Stomach smooth muscle (tissue), 2 donors: ENCODE measurements at regions not wholly inside any gene's neighbourhood (a gene's known extent, or its start where the extent isn't known, plus 50 kb on each side); places are given as distances from the start of the nearest gene placed in this dataset.

Experiments used
- H3K27ac ChIP-seq: one replicate; pipeline ENCODE4 v1.7.0; 2013; ENCODE audit warnings: mild to moderate bottlenecking, low read length, inconsistent platforms
- H3K27me3 ChIP-seq, 2 donors: one replicate each; pipeline ENCODE4 v1.7.0; 2013; ENCODE audit warnings: low read length in 2 of 2; ENCODE audit not compliant: insufficient read depth in 2 of 2, control insufficient read depth in 1 of 2
- H3K36me3 ChIP-seq, 2 donors: one replicate each; pipeline ENCODE4 v1.7.0; 2013; ENCODE audit warnings: low read length in 2 of 2; ENCODE audit not compliant: control insufficient read depth in 2 of 2, insufficient read depth in 2 of 2
- H3K4me1 ChIP-seq: one replicate; pipeline ENCODE4 v1.7.0; 2013; ENCODE audit warnings: low read length; ENCODE audit not compliant: control insufficient read depth, insufficient read depth
- H3K4me3 ChIP-seq, 2 donors: one replicate each; pipeline ENCODE4 v1.7.0; 2013; ENCODE audit warnings: low read length in 2 of 2
- H3K9ac ChIP-seq, 2 donors: one replicate each; pipeline ENCODE4 v1.7.0; 2013; ENCODE audit warnings: low read length in 2 of 2, mild to moderate bottlenecking in 1 of 2
- H3K9me3 ChIP-seq, 2 donors: one replicate each; pipeline ENCODE4 v1.7.0; 2013; ENCODE audit warnings: low read length in 2 of 2; ENCODE audit not compliant: control insufficient read depth in 2 of 2
- donor health status: healthy.
- donor health status: Pancreatic carcinoma.

DNA sequence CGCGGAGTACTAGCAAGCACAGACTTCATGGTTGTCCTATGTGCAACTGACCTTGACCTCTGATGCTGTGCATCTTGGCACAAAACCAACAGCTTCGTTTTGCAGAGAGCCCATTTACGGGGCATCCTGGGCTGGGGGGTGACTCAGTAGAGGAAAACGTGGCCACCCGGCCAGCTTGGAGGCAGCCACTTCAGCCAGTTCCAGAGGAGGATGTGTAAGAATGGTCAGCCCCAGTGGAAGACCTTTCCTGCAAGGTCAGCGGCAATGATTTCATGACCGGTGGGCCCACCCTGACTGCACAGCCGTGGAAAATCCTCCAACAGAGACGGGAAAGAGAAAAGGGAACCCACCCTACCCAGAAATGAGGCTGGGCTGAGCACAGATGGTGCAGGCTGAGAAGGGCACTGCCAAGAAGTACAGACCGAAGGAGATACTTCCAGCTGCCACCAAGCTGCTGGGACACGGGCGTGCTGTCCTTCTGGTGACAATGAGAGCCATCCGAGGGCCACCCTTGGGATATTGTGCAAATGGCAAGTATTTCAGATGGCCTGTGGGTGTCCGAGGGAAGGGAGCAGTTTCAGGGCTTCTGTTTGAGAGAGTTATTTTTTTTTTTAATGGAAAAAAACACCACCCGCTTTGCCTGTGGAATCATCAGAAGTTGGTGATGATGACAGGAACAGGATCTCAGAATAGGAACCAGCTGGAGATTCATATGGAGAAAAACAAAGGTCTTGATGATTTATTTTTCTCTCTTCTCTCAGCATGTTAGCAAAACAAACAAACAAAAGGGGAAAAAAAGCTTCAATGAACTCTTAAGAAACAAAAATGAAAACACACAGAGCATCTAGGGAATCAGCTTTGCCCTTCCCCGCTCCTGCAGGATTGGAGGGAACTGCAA, 120.2 kb upstream of the RFLNA start:
- Histone ChIP-seq H3K36me3 (no peaks in the 10 kb centered on the region), H3K27me3 (no peaks in the 10 kb centered on the region), H3K4me3 (no peak overlapping the region), H3K27ac (no peak overlapping the region), H3K4me1 (no peaks in the 10 kb centered on the region), H3K9ac (no peak overlapping the region), H3K9me3 (no peaks in the 10 kb centered on the region)

DNA sequence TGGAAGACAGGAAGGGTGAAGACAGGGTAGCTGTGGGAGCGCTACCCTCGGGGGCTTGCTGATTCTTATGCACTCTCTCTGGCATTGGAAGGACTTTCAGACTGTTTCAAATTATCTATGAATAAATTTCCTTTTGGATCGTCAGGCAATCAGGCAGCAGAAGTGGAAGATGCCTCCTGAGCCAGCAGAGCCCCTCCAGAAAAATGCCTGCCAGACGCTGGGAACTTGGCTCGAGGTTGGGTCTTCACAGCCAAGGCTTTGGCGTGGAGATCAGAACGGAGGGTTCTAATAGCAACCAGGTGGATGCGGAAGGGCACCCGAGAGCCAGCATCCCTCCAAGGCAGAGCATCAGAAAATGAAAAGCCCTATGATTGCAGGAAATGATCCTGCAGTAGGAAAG, 119.2 kb upstream of the RFLNA start:
- H3K27me3 ChIP-seq, result no peaks in the 10 kb centered on the region
- H3K4me1 ChIP-seq, result no peaks in the 10 kb centered on the region
- H3K9ac ChIP-seq, result no peak overlapping the region
- H3K27ac ChIP-seq, result no peak overlapping the region
- H3K4me3 ChIP-seq, result no peak overlapping the region
- no peaks in the 10 kb centered on the region for H3K36me3 ChIP-seq
- no peaks in the 10 kb centered on the region for H3K9me3 ChIP-seq

DNA sequence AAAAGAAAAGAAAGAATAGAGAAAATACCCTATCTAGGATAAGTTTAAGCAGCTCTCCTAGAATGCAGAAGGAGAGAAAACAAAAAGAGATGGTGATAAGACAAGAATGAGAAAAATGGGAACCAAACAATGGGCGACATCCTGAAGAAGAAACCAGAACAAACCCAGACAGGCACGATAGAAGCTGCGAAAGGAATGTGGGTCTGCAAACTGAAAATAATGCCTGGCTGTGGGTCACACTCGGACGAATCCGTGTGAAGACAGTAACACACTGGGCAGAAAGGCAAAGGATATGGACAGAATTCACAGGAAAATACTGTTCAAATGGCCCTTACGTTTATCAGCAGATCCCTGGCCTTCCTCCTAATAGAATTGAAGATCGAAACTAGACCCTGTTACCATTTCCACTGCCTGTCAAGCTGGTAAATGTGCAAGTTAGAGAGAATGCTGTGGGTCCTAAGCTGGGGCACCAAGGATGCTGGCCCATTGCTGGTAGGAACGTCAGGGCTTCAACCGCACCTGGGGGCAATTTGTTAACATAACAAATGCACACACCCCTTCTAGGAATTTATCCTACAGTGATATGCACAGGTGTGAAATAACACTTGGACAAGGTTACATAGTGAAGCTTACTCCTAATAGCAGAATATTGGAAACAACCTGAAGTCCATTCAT, 117.5 kb upstream of the RFLNA start:
- Histone ChIP-seq H3K9me3 (no peaks in the 10 kb centered on the region), H3K4me1 (no peaks in the 10 kb centered on the region), H3K36me3 (no peaks in the 10 kb centered on the region), H3K27ac (no peak overlapping the region), H3K27me3 (no peaks in the 10 kb centered on the region), H3K4me3 (no peak overlapping the region), H3K9ac (no peak overlapping the region)

DNA sequence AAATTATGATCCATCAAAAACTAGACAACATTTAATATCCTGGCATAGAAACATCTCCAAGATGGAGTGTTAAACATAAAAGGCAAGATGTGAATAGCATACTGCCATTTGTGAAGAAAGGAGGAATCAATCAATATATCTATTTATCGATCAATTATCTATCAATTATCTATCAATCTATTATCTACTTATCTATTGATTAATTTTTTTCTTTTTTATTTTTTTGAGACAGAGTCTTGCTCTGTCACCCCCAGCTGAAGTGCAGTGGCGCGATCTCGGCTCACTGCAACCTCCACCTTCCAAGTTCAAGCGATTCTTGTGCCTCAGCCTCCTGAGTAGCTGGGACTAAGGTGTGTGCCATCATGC, 117.0 kb upstream of the RFLNA start:
- H3K27me3 ChIP-seq, result no peaks in the 10 kb centered on the region
- no peaks in the 10 kb centered on the region for H3K9me3 ChIP-seq
- no peak overlapping the region for H3K4me3 ChIP-seq
- H3K36me3 ChIP-seq, result no peaks in the 10 kb centered on the region
- no peaks in the 10 kb centered on the region for H3K4me1 ChIP-seq
- no peak overlapping the region for H3K27ac ChIP-seq
- H3K9ac ChIP-seq, result no peak overlapping the region

DNA sequence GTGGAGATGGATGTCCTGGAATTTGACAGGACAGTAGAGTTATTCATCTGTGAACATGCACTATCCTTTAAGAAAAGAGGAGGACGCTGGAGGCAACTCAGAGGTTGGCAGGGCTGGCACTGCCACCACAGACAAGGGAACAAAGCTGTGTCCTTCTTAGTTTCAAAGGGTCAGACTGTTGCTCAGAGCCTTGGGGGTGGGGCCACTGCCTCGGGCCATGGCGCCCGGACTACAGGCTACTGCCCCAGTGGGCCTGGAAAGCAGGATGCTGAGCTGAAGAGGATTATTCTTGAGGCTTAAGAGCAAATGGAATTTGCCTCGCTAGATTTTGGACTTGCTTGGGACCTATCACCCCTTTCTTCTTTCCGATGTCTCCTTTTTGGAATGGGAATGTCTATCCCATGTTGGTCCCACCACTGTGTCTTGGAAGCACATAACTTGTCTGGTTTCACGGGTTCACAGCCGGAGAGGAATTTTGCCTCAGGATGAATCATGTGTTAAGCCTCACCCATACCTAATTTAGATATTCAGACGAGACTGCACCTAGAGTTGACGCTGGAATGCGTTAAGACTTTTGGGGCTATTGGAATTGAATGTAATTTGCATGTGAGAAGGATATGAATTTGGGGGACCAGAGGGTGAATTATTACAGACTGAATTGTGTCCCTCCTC, 114.8 kb upstream of the RFLNA start:
- Histone ChIP-seq H3K9ac (no peak overlapping the region), H3K27me3 (no peaks in the 10 kb centered on the region), H3K4me3 (no peak overlapping the region), H3K27ac (no peak overlapping the region), H3K36me3 (no peaks in the 10 kb centered on the region), H3K4me1 (no peaks in the 10 kb centered on the region), H3K9me3 (no peaks in the 10 kb centered on the region)

DNA sequence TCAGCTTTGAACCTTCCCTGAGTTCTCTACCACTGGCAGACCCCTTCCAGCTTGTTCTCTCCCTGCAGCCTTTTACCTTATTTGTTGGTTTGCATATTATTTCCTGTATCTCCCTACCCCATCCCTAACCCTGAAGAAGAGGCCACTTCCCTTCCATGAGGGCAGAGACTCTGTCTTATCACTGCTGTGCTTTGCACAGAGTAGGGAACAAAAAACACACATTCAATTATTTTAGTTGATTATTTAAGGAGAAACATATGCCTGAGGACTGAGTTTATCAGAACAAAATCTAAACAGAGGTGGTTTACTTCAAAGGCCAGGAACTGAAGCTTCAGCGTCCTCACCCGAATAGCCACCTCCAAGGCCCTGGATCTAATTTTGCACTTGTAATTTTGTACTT, 111.7 kb upstream of the RFLNA start:
- H3K4me1 ChIP-seq, result no peaks in the 10 kb centered on the region

DNA sequence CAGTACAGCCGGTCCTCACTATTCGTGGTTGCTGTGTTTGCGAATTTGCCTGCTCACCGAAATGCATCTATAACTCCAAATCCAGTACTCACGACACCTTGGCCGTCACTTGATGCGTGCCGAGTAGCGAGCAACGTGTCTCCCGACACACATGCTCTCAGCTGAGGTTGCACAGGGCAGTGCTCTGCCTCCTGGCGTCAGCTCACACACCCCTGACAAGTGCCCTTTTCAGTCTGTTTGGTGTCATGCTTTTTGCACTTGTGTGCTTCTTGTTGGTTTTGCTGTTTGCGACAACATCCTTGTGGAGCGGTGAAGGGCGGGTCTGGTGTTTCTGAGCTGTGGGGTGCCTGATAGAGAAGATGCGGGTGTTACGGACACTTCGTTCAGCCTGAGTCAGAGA, 110.4 kb upstream of the RFLNA start:
- Histone ChIP-seq H3K27ac (no peak overlapping the region), H3K36me3 (no peaks in the 10 kb centered on the region), H3K27me3 (no peaks in the 10 kb centered on the region), H3K9me3 (no peaks in the 10 kb centered on the region), H3K4me3 (no peak overlapping the region), H3K4me1 (peaks cover 6% of the 10 kb centered on the region), H3K9ac (no peak overlapping the region)

More for the DNA sequence above, 111.7 kb upstream of the RFLNA start:
- Histone ChIP-seq H3K4me3 (no peak overlapping the region), H3K36me3 (no peaks in the 10 kb centered on the region), H3K27ac (no peak overlapping the region), H3K27me3 (no peaks in the 10 kb centered on the region), H3K9me3 (no peaks in the 10 kb centered on the region), H3K9ac (no peak overlapping the region)

DNA sequence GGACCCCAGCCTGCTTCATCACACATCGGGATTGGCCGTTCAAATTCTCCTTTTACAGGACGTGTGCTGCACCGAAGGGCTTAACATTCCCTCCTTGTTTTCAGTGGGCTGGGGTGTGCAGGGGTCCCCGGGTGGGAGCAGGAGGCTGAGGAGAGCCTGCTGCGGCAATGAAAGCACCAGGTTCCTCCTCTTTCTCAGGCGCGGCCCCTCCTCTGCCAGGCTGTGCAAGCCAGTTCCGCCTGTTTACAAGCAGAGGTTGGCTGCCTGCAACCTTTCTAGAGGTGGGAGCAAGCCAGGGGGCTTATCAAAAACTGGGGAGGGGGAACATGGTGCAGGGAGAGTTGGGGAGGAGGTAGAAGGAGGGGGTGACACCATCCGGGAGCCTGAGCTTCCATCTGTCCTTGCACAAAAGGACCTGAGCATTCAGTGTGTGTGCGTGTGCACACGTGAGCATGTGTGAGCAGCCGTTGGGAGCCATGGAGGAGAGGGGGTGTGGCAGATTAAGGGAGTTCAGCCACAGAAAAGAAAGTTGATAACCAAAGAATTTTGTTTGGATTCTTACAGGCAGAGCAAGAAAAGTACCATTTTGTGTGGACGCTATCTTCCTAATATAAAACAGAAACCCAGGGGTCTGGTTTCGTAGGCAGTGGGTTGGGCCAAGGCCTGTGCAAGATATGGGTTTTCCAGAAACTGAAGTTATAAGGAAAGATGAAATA, 108.8 kb upstream of the RFLNA start:
- Histone ChIP-seq H3K36me3 (no peaks in the 10 kb centered on the region), H3K27ac (no peak overlapping the region), H3K9ac (no peak overlapping the region), H3K4me3 (no peak overlapping the region), H3K9me3 (no peaks in the 10 kb centered on the region), H3K27me3 (no peaks in the 10 kb centered on the region), H3K4me1 (peaks cover 7% of the 10 kb centered on the region)

DNA sequence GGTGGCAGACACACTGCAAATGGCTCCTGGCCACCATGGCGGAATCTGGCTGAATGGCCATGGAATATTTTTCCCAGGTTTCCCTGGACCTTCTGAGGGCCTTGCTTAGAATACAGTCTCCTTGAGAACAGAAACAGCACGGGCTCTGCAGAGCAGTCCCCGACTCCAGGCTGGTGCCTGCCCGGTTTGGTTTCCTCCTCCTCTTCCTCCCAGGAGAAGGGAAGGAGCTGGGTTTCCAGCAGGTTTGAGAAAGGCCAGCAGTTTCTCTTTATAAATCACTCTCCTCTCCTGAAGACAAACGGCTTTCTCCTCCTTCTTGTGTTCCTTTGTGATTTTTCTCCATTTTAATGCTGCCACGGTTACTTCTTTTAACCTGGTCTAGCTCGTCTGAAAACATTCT, 106.8 kb upstream of the RFLNA start:
- H3K9ac ChIP-seq, result no peak overlapping the region
- no peaks in the 10 kb centered on the region for H3K27me3 ChIP-seq
- H3K36me3 ChIP-seq, result no peaks in the 10 kb centered on the region
- no peak overlapping the region for H3K27ac ChIP-seq
- no peak overlapping the region for H3K4me3 ChIP-seq
- no peaks in the 10 kb centered on the region for H3K9me3 ChIP-seq
- H3K4me1 ChIP-seq, result peaks cover 7% of the 10 kb centered on the region

DNA sequence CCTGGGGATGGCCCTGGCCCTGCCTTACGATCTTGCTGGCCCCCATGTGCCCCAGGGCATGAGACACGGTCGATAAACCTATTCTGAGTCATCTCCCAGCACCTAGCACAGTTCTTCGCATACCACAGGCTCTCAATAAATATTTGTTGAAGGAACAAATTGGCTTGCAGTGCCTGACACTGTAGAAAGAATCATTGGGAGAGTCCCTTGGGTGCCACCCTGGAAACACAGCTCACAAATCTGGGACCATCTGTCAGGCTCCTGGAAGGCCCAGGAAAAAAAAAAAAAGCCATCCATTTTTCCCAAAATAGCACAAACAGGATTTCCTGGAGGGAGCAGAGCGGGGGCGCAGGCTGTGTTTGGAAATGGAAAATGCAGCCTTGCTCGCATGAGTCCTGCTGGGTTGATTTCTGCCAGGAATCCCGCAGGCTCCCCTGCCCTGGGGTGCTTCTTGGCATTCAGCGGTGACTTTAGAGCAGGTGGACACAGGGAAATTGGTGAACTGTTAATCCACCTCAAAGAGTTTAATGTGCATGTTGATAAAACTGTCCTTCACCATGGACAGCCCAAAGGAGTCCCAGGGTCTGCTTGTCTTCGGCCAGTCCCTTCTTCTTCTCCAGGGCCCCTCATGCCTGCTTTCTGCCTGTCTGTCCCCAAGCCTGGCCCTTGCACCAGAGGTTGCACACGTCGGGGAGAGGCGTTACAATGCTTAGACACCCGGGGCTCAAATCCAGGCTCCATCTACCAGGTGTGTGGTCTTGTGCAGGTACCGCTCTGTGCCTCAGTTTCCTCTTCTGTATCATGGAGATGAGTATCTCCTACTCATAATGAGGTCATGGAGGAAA, 106.1 kb upstream of the RFLNA start:
- no peaks in the 10 kb centered on the region for H3K36me3 ChIP-seq
- H3K27me3 ChIP-seq, result no peaks in the 10 kb centered on the region
- H3K9ac ChIP-seq, result no peak overlapping the region
- peaks cover 7% of the 10 kb centered on the region for H3K4me1 ChIP-seq
- no peak overlapping the region for H3K27ac ChIP-seq
- H3K9me3 ChIP-seq, result peaks cover 0 to 3% of the 10 kb centered on the region in 2 donors
- H3K4me3 ChIP-seq, result no peak overlapping the region
